LNCAP (cell line): ENCODE measurements at regions not wholly inside any gene's neighbourhood (a gene's known extent, or its start where the extent isn't known, plus 50 kb on each side); places are given as distances from the start of the nearest gene placed in this dataset.

Experiments
- TF ChIP-seq, protein P1 (sequence below): fragments of 450-650 bp; IDR thresholded peaks from 2 replicates; pipeline ENCODE4 v1.5.1; 2017; ENCODE audit warnings: mild to moderate bottlenecking

DNA sequence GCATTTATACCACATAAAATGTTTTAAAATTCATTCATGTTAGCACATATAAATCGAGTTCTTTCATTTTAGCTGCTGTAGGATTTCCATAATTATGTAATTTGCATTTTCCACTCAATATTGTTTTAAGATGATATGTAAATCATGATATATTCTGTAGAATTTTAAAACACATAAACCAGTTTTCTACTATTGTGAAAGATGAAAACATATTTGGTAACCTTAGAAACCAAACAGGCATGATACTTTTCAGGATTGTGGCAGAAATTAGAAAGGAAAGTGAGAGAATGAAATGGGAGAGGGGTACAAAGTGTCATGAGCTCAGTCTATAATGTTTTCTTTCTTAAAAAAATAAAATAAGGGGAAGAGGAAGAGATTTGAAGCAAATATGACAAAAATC is 269.3 kb downstream of the PPP1R3A start:
- TF ChIP-seq, protein P1, sequence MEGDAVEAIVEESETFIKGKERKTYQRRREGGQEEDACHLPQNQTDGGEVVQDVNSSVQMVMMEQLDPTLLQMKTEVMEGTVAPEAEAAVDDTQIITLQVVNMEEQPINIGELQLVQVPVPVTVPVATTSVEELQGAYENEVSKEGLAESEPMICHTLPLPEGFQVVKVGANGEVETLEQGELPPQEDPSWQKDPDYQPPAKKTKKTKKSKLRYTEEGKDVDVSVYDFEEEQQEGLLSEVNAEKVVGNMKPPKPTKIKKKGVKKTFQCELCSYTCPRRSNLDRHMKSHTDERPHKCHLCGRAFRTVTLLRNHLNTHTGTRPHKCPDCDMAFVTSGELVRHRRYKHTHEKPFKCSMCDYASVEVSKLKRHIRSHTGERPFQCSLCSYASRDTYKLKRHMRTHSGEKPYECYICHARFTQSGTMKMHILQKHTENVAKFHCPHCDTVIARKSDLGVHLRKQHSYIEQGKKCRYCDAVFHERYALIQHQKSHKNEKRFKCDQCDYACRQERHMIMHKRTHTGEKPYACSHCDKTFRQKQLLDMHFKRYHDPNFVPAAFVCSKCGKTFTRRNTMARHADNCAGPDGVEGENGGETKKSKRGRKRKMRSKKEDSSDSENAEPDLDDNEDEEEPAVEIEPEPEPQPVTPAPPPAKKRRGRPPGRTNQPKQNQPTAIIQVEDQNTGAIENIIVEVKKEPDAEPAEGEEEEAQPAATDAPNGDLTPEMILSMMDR, result no peak

DNA sequence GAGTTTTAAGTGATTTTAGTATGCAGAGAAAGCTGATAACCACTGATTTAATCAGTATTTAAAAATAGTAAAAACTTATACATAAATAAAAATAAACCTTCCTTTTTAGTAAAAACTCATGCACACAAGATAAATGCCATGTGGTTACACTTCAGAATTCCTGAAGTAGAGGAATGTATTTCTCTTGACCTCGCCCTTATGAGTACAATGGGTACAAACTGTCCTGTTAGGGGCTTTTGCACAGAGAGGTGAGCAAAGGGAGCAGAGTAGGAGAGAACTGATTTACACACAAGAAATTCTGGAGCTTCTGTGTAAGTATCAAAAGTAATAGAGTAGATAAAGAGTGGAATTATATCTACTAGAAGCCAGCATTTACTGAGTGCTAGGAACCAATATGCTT is 279.6 kb downstream of the PPP1R3A start:
- TF ChIP-seq, protein P1, result no peak

DNA sequence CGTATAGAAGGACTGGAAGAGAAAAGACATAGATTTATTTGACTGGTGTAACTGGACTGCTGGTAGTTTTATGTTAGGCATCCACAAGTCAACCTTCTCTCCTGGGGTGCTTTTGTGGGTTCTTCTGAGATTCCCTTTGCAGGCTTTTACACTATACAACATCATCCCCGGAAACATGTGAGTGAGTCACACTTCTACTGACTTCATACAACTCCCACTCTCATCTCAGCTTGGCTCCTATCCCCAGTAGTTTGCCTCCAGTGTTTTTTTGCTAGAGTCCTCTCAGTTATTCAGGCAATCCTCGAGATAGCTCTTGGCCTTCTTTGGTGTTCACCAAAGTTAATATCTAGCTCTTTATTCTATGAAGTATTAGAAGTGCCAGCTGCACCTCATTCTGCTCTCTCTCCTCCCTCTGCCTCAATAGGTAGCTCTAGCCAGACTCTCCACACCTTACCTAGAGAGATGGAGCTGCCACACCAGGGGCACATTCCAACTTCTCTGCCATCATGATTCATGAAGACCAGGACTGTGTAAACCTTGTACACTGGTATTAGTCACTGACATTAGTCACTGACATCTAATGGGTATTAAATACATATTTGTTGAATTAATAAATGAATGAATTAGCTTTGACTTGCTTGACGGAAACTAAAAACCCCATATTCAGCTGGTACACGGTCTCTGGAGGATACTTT is 281.9 kb downstream of the PPP1R3A start:
- TF ChIP-seq, protein P1, result no peak

DNA sequence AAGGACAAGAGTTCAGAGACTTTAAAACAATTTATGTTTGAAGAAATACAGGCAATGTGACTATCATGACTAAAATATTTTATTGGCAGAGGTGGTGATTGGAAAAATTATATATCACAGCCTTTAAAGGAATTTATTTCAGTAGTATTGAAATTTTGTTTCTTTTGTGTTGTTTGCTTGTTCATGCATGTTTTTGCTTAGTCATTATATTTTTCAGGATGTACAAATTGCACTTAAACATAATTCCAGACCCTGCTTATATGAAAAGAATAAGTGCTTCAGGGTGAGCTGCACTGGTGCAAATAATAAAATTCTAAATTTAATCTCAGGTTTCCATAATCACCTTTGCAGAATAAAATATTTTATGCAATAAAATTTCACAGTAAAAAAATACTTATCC is 283.3 kb downstream of the PPP1R3A start:
- TF ChIP-seq, protein P1, result no peak

DNA sequence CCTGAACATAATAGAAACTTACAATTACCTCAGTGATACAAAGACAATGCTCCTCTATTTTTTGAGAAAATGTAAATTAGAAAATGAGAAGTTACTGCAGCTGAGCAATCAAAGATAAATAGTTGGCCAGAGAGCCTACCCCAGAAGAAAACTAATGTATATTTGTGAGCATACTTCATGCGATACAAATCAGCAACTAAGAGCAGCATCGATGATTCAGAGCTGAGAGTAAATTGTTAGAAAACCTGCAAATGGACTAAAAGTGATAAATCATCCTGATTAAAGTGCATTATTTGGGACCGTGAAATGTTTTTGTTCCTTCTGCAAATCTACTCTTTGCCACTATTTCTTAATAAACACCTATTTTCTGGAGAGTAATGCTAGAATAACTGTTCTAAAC is 285.7 kb downstream of the PPP1R3A start:
- TF ChIP-seq, protein P1, result no peak

DNA sequence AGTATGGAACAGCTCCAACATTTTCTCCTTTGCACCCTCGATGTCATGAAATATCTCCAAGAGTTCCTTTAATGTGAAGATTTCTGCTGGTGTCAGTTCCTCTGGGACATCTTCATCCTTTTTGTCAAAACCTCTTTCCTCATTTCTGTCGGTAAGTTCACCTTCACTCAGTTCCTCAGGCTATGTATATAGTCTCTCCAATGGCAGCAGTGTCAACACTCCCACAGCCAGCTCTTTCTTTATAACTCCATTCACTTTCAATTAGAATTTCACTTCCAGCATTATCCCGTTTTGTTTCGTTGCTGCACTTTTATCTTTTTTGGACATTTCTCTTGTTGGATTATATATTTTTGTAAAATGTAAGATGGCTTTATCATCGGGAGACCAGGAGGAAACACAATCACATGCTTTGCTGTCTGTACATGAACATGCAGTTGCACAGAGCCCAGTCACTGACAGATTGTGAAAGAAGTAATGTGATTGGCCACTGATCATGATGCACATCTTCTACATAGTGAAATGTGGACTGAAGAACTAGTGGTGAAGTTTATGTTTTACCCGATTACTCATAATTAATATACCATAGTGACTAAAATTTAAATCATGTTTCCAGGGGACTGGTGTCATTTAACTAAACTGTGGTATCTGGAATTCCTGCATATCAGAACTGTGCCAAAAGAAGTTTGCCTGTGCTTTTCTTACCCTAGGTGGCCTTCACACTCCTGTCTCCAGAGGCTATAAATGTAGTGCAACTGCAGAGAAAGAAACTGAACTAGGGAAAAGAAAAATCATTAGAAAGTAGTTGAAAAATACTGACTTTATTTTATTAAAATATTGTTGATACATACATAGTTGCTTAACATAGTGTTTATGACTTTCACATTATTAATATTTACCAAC is 289.6 kb downstream of the PPP1R3A start:
- TF ChIP-seq, protein P1, result no peak

DNA sequence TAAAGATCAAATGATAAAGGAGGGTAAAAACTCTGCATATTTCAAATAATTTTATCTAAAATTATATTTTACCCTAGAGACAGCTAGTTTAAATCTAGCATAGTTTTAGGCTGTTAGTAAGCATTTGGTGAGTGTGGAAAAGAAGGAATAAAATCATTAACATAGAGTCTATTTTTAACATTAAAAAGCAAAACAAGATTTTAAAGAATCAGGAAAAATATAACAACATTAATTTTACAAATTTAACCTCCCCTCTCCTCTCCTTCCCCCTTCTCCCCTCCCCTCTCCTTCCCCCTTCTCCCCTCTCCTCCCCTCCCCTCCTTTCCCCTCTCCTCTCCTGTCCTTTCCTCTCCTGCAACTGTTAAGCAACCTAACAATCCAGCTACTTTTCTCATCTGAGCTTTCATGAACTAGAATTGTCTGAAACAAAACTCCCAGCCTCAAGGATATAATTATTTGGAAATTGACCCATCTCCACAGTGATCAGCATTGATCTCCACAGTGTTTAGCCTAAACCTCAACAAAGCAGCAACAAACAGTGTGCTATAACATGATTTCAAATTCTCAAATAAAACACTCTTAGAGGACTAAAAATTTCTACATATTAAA is 293.2 kb downstream of the PPP1R3A start:
- TF ChIP-seq, protein P1, result no peak
